ENCODE measurements at regions not wholly inside any gene's neighbourhood (a gene's known extent, or its start where the extent isn't known, plus 50 kb on each side); places are given as distances from the start of the nearest gene placed in this dataset.

DNA sequence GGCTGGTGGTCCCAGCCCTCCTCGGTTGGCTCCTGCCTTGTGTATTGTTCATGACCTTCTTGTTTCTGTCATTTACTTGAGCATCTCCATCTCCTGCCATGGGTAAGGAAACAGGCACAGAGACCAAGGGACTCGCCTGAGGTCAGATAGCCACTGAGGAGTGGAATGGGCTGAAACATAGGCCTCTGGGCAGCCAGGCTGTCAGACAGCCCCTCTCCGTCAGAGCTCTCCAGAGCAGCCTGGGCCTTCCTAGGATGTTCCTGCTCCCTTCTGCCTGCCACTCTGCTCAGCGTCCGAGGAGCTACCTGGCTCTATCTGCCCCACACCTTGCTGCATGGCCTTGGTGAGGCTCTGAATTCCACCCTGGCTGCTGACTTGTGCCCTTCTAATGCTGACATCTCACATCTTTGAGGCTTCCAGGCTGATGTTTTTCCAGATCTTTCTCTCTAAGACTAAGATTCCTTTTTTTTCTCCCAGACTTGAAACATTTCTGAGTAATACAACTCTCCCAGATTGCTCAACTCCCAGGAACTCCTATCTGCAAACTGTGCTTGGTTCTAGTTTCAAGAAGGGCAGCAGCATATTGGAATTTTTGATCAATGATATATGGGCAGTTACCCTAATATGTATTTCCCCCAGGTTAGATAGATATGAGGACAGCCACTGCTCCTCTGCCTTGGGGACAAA, 67.7 kb downstream of the MCFD2 start:
- Mint-ChIP-seq H3K27ac (no peak overlapping the region), H3K9me3 (ENCODE audit: insufficient read depth) (no peaks in the 10 kb centered on the region), H3K4me3 (no peak overlapping the region), H3K4me1 (peaks cover 11% of the 10 kb centered on the region), H3K27me3 (peaks cover 8% of the 10 kb centered on the region)
- no peaks in the 10 kb centered on the region for H3K36me3 ChIP-seq (replicated peaks in 1 of 2; ENCODE audit: control extremely low read depth in 1 of 2, control insufficient read depth in 1 of 2, extremely low read depth in 1 of 2, insufficient read depth in 2 of 2, low read length in 1 of 2)
- CTCF ChIA-PET = no interaction called here
- H3K4me2 ChIP-seq (replicated peaks; ENCODE audit: low read depth, low read length, poor library complexity, severe bottlenecking) = no peak overlapping the region
- H3K4me1 ChIP-seq (ENCODE audit: control insufficient read depth in 2 of 2, insufficient read depth in 2 of 2, low read length in 2 of 2) = peaks cover 8% of the 10 kb centered on the region in 2 donors
- WGBS (ENCODE audit: insufficient coverage) = 100% methylated on average over 5 of the region's 5 CpGs
- POLR2A ChIA-PET = no interaction called here
- intact Hi-C loops (cut with micrococcal nuclease) = no loop called here
- no peak overlapping the region for H3K27ac ChIP-seq (ENCODE audit: low read length in 2 of 2)
- ATAC-seq (ENCODE audit: low read depth) = no peak
- TF ChIP-seq, protein P1, sequence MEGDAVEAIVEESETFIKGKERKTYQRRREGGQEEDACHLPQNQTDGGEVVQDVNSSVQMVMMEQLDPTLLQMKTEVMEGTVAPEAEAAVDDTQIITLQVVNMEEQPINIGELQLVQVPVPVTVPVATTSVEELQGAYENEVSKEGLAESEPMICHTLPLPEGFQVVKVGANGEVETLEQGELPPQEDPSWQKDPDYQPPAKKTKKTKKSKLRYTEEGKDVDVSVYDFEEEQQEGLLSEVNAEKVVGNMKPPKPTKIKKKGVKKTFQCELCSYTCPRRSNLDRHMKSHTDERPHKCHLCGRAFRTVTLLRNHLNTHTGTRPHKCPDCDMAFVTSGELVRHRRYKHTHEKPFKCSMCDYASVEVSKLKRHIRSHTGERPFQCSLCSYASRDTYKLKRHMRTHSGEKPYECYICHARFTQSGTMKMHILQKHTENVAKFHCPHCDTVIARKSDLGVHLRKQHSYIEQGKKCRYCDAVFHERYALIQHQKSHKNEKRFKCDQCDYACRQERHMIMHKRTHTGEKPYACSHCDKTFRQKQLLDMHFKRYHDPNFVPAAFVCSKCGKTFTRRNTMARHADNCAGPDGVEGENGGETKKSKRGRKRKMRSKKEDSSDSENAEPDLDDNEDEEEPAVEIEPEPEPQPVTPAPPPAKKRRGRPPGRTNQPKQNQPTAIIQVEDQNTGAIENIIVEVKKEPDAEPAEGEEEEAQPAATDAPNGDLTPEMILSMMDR (IDR thresholded peaks at IDR 0.05) = no peak
- TF ChIP-seq EZH2 (IDR thresholded peaks at IDR 0.05; ENCODE audit: borderline replicate concordance, insufficient read depth, low read depth, low read length, poor library complexity, severe bottlenecking) = no peak
- H3K9ac ChIP-seq (ENCODE audit: low read length) = no peak overlapping the region
- H3K9me3 ChIP-seq (ENCODE audit: control extremely low read depth in 1 of 3, control insufficient read depth in 2 of 3, insufficient read depth in 1 of 3, low read length in 2 of 3) = no peaks in the 10 kb centered on the region
- no peak for DNase-seq
- H2AFZ ChIP-seq (ENCODE audit: insufficient read depth, low read depth, low read length, poor library complexity, severe bottlenecking) = no peak overlapping the region
- peaks cover 0 to 7% (median 3%) of the 10 kb centered on the region in 4 experiments for H3K27me3 ChIP-seq (replicated peaks in 1 of 4; ENCODE audit: control extremely low read depth in 1 of 4, control insufficient read depth in 3 of 4, insufficient read depth in 4 of 4, low read length in 3 of 4)
- no peak overlapping the region for H3K4me3 ChIP-seq (ENCODE audit: control extremely low read depth in 1 of 5, extremely low read depth in 1 of 5, insufficient read depth in 1 of 5, low read depth in 2 of 5, low read length in 4 of 5)
- no peaks in the 10 kb centered on the region for H3K79me2 ChIP-seq (ENCODE audit: control insufficient read depth, insufficient read depth, low read length)
- no peaks in the 10 kb centered on the region for H4K20me1 ChIP-seq (ENCODE audit: control insufficient read depth, insufficient read depth, low read length, poor library complexity, severe bottlenecking)

DNA sequence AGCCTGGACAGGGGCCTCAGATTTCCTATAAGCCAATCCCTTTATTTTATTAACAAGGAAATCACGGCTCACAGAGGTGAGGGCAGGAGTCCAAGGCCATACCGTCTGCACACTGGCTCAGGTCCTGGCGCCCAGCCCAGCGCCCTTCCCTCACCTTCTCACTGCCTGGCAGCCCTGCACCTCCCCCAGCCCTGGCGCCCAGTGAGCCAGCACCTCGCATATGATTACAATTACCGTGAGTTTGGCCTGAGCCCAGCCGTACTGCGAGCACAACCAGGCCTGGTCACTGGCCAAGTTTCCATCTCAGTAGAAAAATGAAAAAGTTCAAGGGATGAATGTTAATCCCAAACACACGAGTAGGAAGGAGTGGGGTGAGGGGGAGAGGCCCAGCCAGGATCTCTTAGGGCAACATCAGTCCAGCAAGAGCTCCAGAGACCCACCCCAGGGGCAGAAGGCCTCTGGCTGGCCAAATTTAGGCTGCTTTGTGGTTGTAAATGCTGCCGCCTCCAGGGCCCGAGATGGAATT, 68.4 kb downstream of the MCFD2 start:
- intact Hi-C loops (cut with micrococcal nuclease) = no loop called here
- Histone ChIP-seq H3K79me2 (ENCODE audit: control insufficient read depth, insufficient read depth, low read length) (no peaks in the 10 kb centered on the region), H3K9ac (ENCODE audit: low read length) (no peak overlapping the region), H3K27ac (ENCODE audit: low read length in 2 of 2) (no peak overlapping the region), H3K27me3 (replicated peaks in 1 of 4; ENCODE audit: control extremely low read depth in 1 of 4, control insufficient read depth in 3 of 4, insufficient read depth in 4 of 4, low read length in 3 of 4) (peaks cover 0 to 7% (median 3%) of the 10 kb centered on the region in 4 experiments), H3K9me3 (ENCODE audit: control extremely low read depth in 1 of 3, control insufficient read depth in 2 of 3, insufficient read depth in 1 of 3, low read length in 2 of 3) (no peaks in the 10 kb centered on the region), H3K4me1 (ENCODE audit: control insufficient read depth in 2 of 2, insufficient read depth in 2 of 2, low read length in 2 of 2) (peaks cover 8% of the 10 kb centered on the region in 2 donors), H3K4me2 (replicated peaks; ENCODE audit: low read depth, low read length, poor library complexity, severe bottlenecking) (no peak overlapping the region), H4K20me1 (ENCODE audit: control insufficient read depth, insufficient read depth, low read length, poor library complexity, severe bottlenecking) (no peaks in the 10 kb centered on the region), H2AFZ (ENCODE audit: insufficient read depth, low read depth, low read length, poor library complexity, severe bottlenecking) (no peak overlapping the region), H3K36me3 (replicated peaks in 1 of 2; ENCODE audit: control extremely low read depth in 1 of 2, control insufficient read depth in 1 of 2, extremely low read depth in 1 of 2, insufficient read depth in 2 of 2, low read length in 1 of 2) (no peaks in the 10 kb centered on the region), H3K4me3 (ENCODE audit: control extremely low read depth in 1 of 5, extremely low read depth in 1 of 5, insufficient read depth in 1 of 5, low read depth in 2 of 5, low read length in 4 of 5) (no peak overlapping the region)
- H3K4me1 Mint-ChIP-seq = peaks cover 12% of the 10 kb centered on the region
- ATAC-seq (ENCODE audit: low read depth) (no peak), DNase-seq (no peak)
- WGBS (ENCODE audit: insufficient coverage) = 87% methylated on average over 12 of the region's 12 CpGs
- no peak overlapping the region for H3K4me3 Mint-ChIP-seq
- H3K27me3 Mint-ChIP-seq = peaks cover 8% of the 10 kb centered on the region
- no peak for TF ChIP-seq EZH2 (IDR thresholded peaks at IDR 0.05; ENCODE audit: borderline replicate concordance, insufficient read depth, low read depth, low read length, poor library complexity, severe bottlenecking)
- TF ChIP-seq, protein P1 (IDR thresholded peaks at IDR 0.05) = no peak
- POLR2A ChIA-PET = no interaction called here
- H3K27ac Mint-ChIP-seq = no peak overlapping the region
- no peaks in the 10 kb centered on the region for H3K9me3 Mint-ChIP-seq (ENCODE audit: insufficient read depth)
- CTCF ChIA-PET = no interaction called here
